ENCODE measurements at regions not wholly inside any gene's neighbourhood (a gene's known extent, or its start where the extent isn't known, plus 50 kb on each side); places are given as distances from the start of the nearest gene placed in this dataset.

GRCh38 chr10:36679554-36679953, 445.8 kb upstream of the ANKRD30A start:
- Histone ChIP-seq H3K9me3 (ENCODE audit: insufficient read depth, low read depth) (no peaks in the 10 kb centered on the region), H3K27ac (no peak overlapping the region), H3K4me2 (no peak overlapping the region), H3K9me2 (ENCODE audit: insufficient read depth) (no peaks in the 10 kb centered on the region), H3K79me2 (ENCODE audit: low read depth) (no peaks in the 10 kb centered on the region), H3F3A (ENCODE audit: insufficient read depth, low read depth) (no peaks in the 10 kb centered on the region), H3K27me3 (ENCODE audit: insufficient read depth, low read depth) (no peaks in the 10 kb centered on the region), H3K4me3 (no peak overlapping the region), H4K20me1 (ENCODE audit: insufficient read depth) (no peaks in the 10 kb centered on the region), H3K4me1 (replicated peaks; ENCODE audit: insufficient read depth) (no peaks in the 10 kb centered on the region), H2AFZ (no peak overlapping the region), H3K36me3 (ENCODE audit: low read depth) (no peaks in the 10 kb centered on the region)
- CTCF ChIA-PET: no interaction called here
- intact Hi-C loops (cut with micrococcal nuclease; ENCODE audit: unreplicated experiment): no loop called here
- TF ChIP-seq EZH2 (IDR thresholded peaks at IDR 0.05; ENCODE audit: low read depth) (no peak), CTCF (conservative IDR thresholded peaks at IDR 0.05) (no peak)
- no peak for DNase-seq
- POLR2A ChIA-PET (ENCODE audit: unreplicated experiment): no interaction called here
- BruUV-seq (replicated peaks): no TSS peak

GRCh38 chr10:36677431-36677768, 448.0 kb upstream of the ANKRD30A start:
- ChIA-PET CTCF (no interaction called here), POLR2A (ENCODE audit: unreplicated experiment) (no interaction called here)
- Histone ChIP-seq H4K20me1 (ENCODE audit: insufficient read depth) (no peaks in the 10 kb centered on the region), H3K9me2 (ENCODE audit: insufficient read depth) (no peaks in the 10 kb centered on the region), H3K4me2 (no peak overlapping the region), H2AFZ (no peak overlapping the region), H3K36me3 (ENCODE audit: low read depth) (no peaks in the 10 kb centered on the region), H3K79me2 (ENCODE audit: low read depth) (no peaks in the 10 kb centered on the region), H3K4me3 (no peak overlapping the region), H3K27ac (no peak overlapping the region), H3F3A (ENCODE audit: insufficient read depth, low read depth) (no peaks in the 10 kb centered on the region), H3K27me3 (ENCODE audit: insufficient read depth, low read depth) (peaks cover 4% of the 10 kb centered on the region; the same call in 1 of the 2 replicates), H3K4me1 (replicated peaks; ENCODE audit: insufficient read depth) (no peaks in the 10 kb centered on the region), H3K9me3 (ENCODE audit: insufficient read depth, low read depth) (no peaks in the 10 kb centered on the region)
- intact Hi-C loops (cut with micrococcal nuclease; ENCODE audit: unreplicated experiment): no loop called here
- TF ChIP-seq CTCF (conservative IDR thresholded peaks at IDR 0.05) (no peak), EZH2 (IDR thresholded peaks at IDR 0.05; ENCODE audit: low read depth) (no peak)
- no peak for DNase-seq
- BruUV-seq (replicated peaks): no TSS peak

GRCh38 chr10:36676756-36677430, 448.5 kb upstream of the ANKRD30A start:
- Histone ChIP-seq H3K4me2 (no peak overlapping the region), H3K79me2 (ENCODE audit: low read depth) (no peaks in the 10 kb centered on the region), H3K27ac (no peak overlapping the region), H3K4me3 (no peak overlapping the region), H4K20me1 (ENCODE audit: insufficient read depth) (no peaks in the 10 kb centered on the region), H3K9me2 (ENCODE audit: insufficient read depth) (no peaks in the 10 kb centered on the region), H3K36me3 (ENCODE audit: low read depth) (no peaks in the 10 kb centered on the region), H2AFZ (no peak overlapping the region), H3F3A (ENCODE audit: insufficient read depth, low read depth) (no peaks in the 10 kb centered on the region), H3K27me3 (ENCODE audit: insufficient read depth, low read depth) (peaks cover 4% of the 10 kb centered on the region; the same call in 1 of the 2 replicates), H3K9me3 (ENCODE audit: insufficient read depth, low read depth) (no peaks in the 10 kb centered on the region), H3K4me1 (replicated peaks; ENCODE audit: insufficient read depth) (no peaks in the 10 kb centered on the region)
- POLR2A ChIA-PET (ENCODE audit: unreplicated experiment): no interaction called here
- CTCF ChIA-PET: no interaction called here
- TF ChIP-seq CTCF (conservative IDR thresholded peaks at IDR 0.05) (no peak), EZH2 (IDR thresholded peaks at IDR 0.05; ENCODE audit: low read depth) (no peak)
- no TSS peak for BruUV-seq (replicated peaks)
- no peak for DNase-seq
- intact Hi-C loops (cut with micrococcal nuclease; ENCODE audit: unreplicated experiment): no loop called here
